Gastroesophageal sphincter (tissue), 4 donors: ENCODE measurements at regions not wholly inside any gene's neighbourhood (a gene's known extent, or its start where the extent isn't known, plus 50 kb on each side); places are given as distances from the start of the nearest gene placed in this dataset.

ENCODE experiments used
- ATAC-seq: fragments of 150-250 bp; one replicate; pipeline ENCODE4 v1.9.1; 2016; ENCODE audit warnings: mild to moderate bottlenecking, moderate library complexity
- H3K27ac ChIP-seq, 4 donors: fragments of 200-600 bp; sonication (generic) in 3 of 4; 1 replicate in 3 of 4; 2 replicates in 1 of 4; pipeline ENCODE4 v1.5.1; 2016 to 2019
- H3K27me3 ChIP-seq: fragments of 200-600 bp; sonication (generic); one replicate; pipeline ENCODE4 v1.5.1; 2019
- H3K36me3 ChIP-seq, 2 donors: fragments of 200-600 bp; sonication (generic); one replicate each; pipeline ENCODE4 v1.5.1; 2019; ENCODE audit warnings: control low read depth in 1 of 2
- H3K4me1 ChIP-seq, 3 donors: fragments of 200-600 bp; sonication (generic); 1 replicate in 2 of 3; 2 replicates in 1 of 3; pipeline ENCODE4 v1.5.1; 2016 to 2019; ENCODE audit warnings: control low read depth in 2 of 3
- H3K4me3 ChIP-seq, 2 donors: fragments of 200-600 bp; sonication (generic); one replicate each; pipeline ENCODE4 v1.5.1; 2019; ENCODE audit warnings: mild to moderate bottlenecking in 1 of 2, moderate library complexity in 1 of 2
- H3K9me3 ChIP-seq, 3 donors: fragments of 200-600 bp; sonication (generic); one replicate each; pipeline ENCODE4 v1.5.1; 2017 to 2019; ENCODE audit warnings: control low read depth in 2 of 3
- CTCF ChIP-seq, 4 experiments: fragments of 200-600 bp in 2 of 4; fragments of 450-650 bp in 2 of 4; sonication (generic) in 1 of 4; IDR thresholded peaks; one replicate each; pipeline ENCODE4 v1.5.1; 2017 to 2019; ENCODE audit warnings: antibody characterized with exemption in 4 of 4, mild to moderate bottlenecking in 2 of 4, moderate library complexity in 2 of 4
- EP300 ChIP-seq: sonication (generic); formaldehyde crosslinking; IDR thresholded peaks from one replicate; pipeline ENCODE4 v1.6.1; 2017; ENCODE audit warnings: antibody characterized with exemption, mild to moderate bottlenecking
- POLR2A ChIP-seq, 2 donors: fragments of 450-650 bp; IDR thresholded peaks; one replicate each; pipeline ENCODE4 v1.6.1; 2017; ENCODE audit warnings: antibody characterized with exemption in 2 of 2, mild to moderate bottlenecking in 2 of 2, moderate library complexity in 1 of 2
- POLR2AphosphoS5 ChIP-seq: sonication (generic); formaldehyde crosslinking; IDR thresholded peaks from one replicate; pipeline ENCODE4 v1.6.1; 2017; ENCODE audit warnings: antibody characterized with exemption
- WGBS, 2 donors: methylation state at CpG; one replicate each; pipeline ENCODE4 v1.1.5; 2018; ENCODE audit warnings: low coverage in 1 of 2; 5-methylcytosine and 5-hydroxymethylcytosine counted together

GRCh38 chr11:64504999-64505398, 50.7 kb upstream of the SLC22A11 start:
- Histone ChIP-seq H3K9me3 (peaks cover 0 to 16% (median 0%) of the 10 kb centered on the region in 3 donors), H3K27me3 (peaks cover 57% of the 10 kb centered on the region), H3K27ac (no peak overlapping the region), H3K4me3 (no peak overlapping the region), H3K36me3 (no peaks in the 10 kb centered on the region), H3K4me1 (no peaks in the 10 kb centered on the region)
- TF ChIP-seq POLR2AphosphoS5 (no peak), POLR2A (IDR thresholded peaks at IDR 0.05) (no peak), CTCF (IDR thresholded peaks at IDR 0.05) (no peak), EP300 (no peak)
- WGBS, 2 donors: 90% methylated on average over 2 of the region's 5 CpGs; no CpG with 5 or more reads in 1 of the 2 donors
- ATAC-seq: no peak
